ENCODE measurements at regions not wholly inside any gene's neighbourhood (a gene's known extent, or its start where the extent isn't known, plus 50 kb on each side); places are given as distances from the start of the nearest gene placed in this dataset.

- no peak overlapping the region for H3K9ac ChIP-seq (ENCODE audit: insufficient read depth in 1 of 2, low read depth in 2 of 2, low read length in 2 of 2)
- H3K79me2 ChIP-seq (ENCODE audit: control insufficient read depth, insufficient read depth, low read length): no peaks in the 10 kb centered on the region
- no peak for DNase-seq (ENCODE audit: extremely low read depth in 1 of 4, low spot score in 3 of 4)
- ATAC-seq: no peak
- WGBS (ENCODE audit: insufficient coverage, low coverage, missing lambda C conversion rate): 0% methylated on average over 2 of the region's 2 CpGs
- ChIA-PET POLR2A (no interaction called here), CTCF (ENCODE audit: low intra/inter-chr PET ratio) (interaction anchor here (0.7 kb wide), 1 partner anchor 496 kb away, joined by 3 read pairs; no protein-coding TSS in a partner anchor)
- no TSS peak for BruUV-seq (replicated peaks)
- H2AFZ ChIP-seq (ENCODE audit: low read depth, low read length): no peak overlapping the region
- intact Hi-C loops (cut with micrococcal nuclease) (no loop called here), in situ Hi-C loops (cut with MboI) (no loop called here)
- H3K27me3 ChIP-seq (ENCODE audit: control insufficient read depth in 2 of 2, insufficient read depth in 2 of 2, low read length in 2 of 2): no peaks in the 10 kb centered on the region
- no peaks in the 10 kb centered on the region for H3K36me3 ChIP-seq (ENCODE audit: control insufficient read depth, insufficient read depth, low read length)
- no peaks in the 10 kb centered on the region for H3K9me3 ChIP-seq (replicated peaks; ENCODE audit: control insufficient read depth, insufficient read depth, low read depth, low read length)
- no peak overlapping the region for H3K4me2 ChIP-seq (ENCODE audit: insufficient read depth, low read length)
- no peaks in the 10 kb centered on the region for H3K4me1 ChIP-seq (replicated peaks in 1 of 2; ENCODE audit: control insufficient read depth in 2 of 2, insufficient read depth in 2 of 2, low read length in 2 of 2)
- no peaks in the 10 kb centered on the region for H4K20me1 ChIP-seq (replicated peaks; ENCODE audit: control insufficient read depth, insufficient read depth, low read length)
- H3K4me3 ChIP-seq: no peak overlapping the region
- H3K27ac ChIP-seq (ENCODE audit: extremely low read depth, low read depth, low read length): no peak overlapping the region
- no peak for FAIRE-seq
- no peaks in the 10 kb centered on the region for H3K9me1 ChIP-seq (ENCODE audit: control insufficient read depth, insufficient read depth, low read length)
- TF ChIP-seq SMARCC2 (IDR thresholded peaks at IDR 0.05; ENCODE audit: low read depth): no peak
- TF ChIP-seq ZZZ3 (IDR thresholded peaks at IDR 0.05): no peak
- no peak for TF ChIP-seq XRCC4 (IDR thresholded peaks at IDR 0.05; ENCODE audit: extremely low read depth, insufficient read depth, insufficient read length)
- TF ChIP-seq ZMIZ1 (IDR thresholded peaks at IDR 0.05; ENCODE audit: low read depth in 2 of 2, low read length in 2 of 2): no peak
- TF ChIP-seq ZNF407 (IDR thresholded peaks at IDR 0.05; ENCODE audit: low read depth): no peak
- no peak for TF ChIP-seq CREB3 (tag; conservative IDR thresholded peaks at IDR 0.05; ENCODE audit: low read depth)
- no peak for TF ChIP-seq ZBTB7A (IDR thresholded peaks at IDR 0.05; ENCODE audit: borderline replicate concordance, control insufficient read depth, low read depth, low read length)
Observed at GRCh38 chr16:35134471-35134870, 1675.1 kb downstream of the TP53TG3F start.

Data from K562 (cell line).